ENCODE measurements at regions not wholly inside any gene's neighbourhood (a gene's known extent, or its start where the extent isn't known, plus 50 kb on each side); places are given as distances from the start of the nearest gene placed in this dataset.

GRCh38 chr5:133806847-133807246 is 161.6 kb downstream of the C5orf15 start:
- no peak overlapping the region for H2BK20ac ChIP-seq (ENCODE audit: low read length)
- no peaks in the 10 kb centered on the region for H3K23me2 ChIP-seq (ENCODE audit: low read depth, low read length)
- no peak overlapping the region for H3K27ac ChIP-seq (ENCODE audit: low read depth, low read length)
- no peak overlapping the region for H2BK12ac ChIP-seq (ENCODE audit: low read depth, low read length)
- no peak overlapping the region for H2AK5ac ChIP-seq (ENCODE audit: low read depth, low read length)
- H2AFZ ChIP-seq (ENCODE audit: low read length) = no peak overlapping the region
- H3K27me3 ChIP-seq (replicated peaks in 1 of 4; ENCODE audit: control insufficient read depth in 3 of 4, extremely low read depth in 1 of 4, insufficient read depth in 3 of 4, low read length in 3 of 4) = no peaks in the 10 kb centered on the region
- no peaks in the 10 kb centered on the region for H3K36me3 ChIP-seq (ENCODE audit: control insufficient read depth in 2 of 4, insufficient read depth in 4 of 4, low read length in 3 of 4)
- no peak overlapping the region for H4K91ac ChIP-seq (replicated peaks; ENCODE audit: insufficient read length, low read length)
- peaks cover 0 to 4% of the 10 kb centered on the region in 2 experiments; a peak in 1 of 4 replicates for H3K9me3 ChIP-seq (ENCODE audit: insufficient read depth in 2 of 2, low read depth in 1 of 2, low read length in 1 of 2)
- H4K8ac ChIP-seq (ENCODE audit: extremely low read depth, insufficient read depth, low read length) = no peak overlapping the region
- H3K4me3 ChIP-seq (ENCODE audit: extremely low read depth in 1 of 4, insufficient read depth in 2 of 4, low read depth in 3 of 4, low read length in 4 of 4) = no peak overlapping the region
- ChIA-PET POLR2A (ENCODE audit: partially characterized antibody) (no interaction called here), CTCF (ENCODE audit: partially characterized antibody) (interaction anchor here (2.7 kb wide), 1 partner anchor 63 kb away, joined by 12 read pairs; no protein-coding TSS in a partner anchor)
- DNase-seq (ENCODE audit: low read depth in 1 of 2, low spot score in 2 of 2) (no peak), FAIRE-seq (no peak)
- H3K18ac ChIP-seq (ENCODE audit: extremely low read depth, low read length) = no peak overlapping the region
- H3K4me1 ChIP-seq (replicated peaks in 1 of 4; ENCODE audit: control insufficient read depth in 3 of 4, insufficient read depth in 4 of 4, low read length in 3 of 4) = no peaks in the 10 kb centered on the region
- H4K20me1 ChIP-seq (replicated peaks in 1 of 2; ENCODE audit: control insufficient read depth in 1 of 2, insufficient read depth in 2 of 2, low read length in 2 of 2) = no peaks in the 10 kb centered on the region
- H3K79me1 ChIP-seq (ENCODE audit: low read depth, low read length) = no peaks in the 10 kb centered on the region
- H3K14ac ChIP-seq (ENCODE audit: insufficient read length) = no peak overlapping the region
- H2BK120ac ChIP-seq (replicated peaks; ENCODE audit: low read depth, low read length) = no peak overlapping the region
- TF ChIP-seq SIN3A (conservative IDR thresholded peaks at IDR 0.05 in 1 of 2, IDR thresholded peaks at IDR 0.05 in 1 of 2; ENCODE audit: low read depth in 1 of 2, low read length in 2 of 2) = no peak
- TF ChIP-seq POU5F1 (IDR thresholded peaks at IDR 0.05; ENCODE audit: low read depth, low read length) = peak; percentile 81; the same call in 1 of the 2 replicates
- 0 out of 2 replicates have a peak, but pooled peaks have one; percentile 22 for TF ChIP-seq TEAD4 (IDR thresholded peaks at IDR 0.05; ENCODE audit: low read depth, low read length)
- H3K4me2 ChIP-seq (ENCODE audit: insufficient read depth in 1 of 2, low read depth in 2 of 2, low read length in 2 of 2) = no peak overlapping the region
- H3K79me2 ChIP-seq (ENCODE audit: control insufficient read depth in 1 of 2, insufficient read depth in 2 of 2, low read length in 2 of 2) = no peaks in the 10 kb centered on the region
- no peak overlapping the region for H2BK5ac ChIP-seq (ENCODE audit: low read depth, low read length)
- H3K9ac ChIP-seq (replicated peaks in 1 of 4; ENCODE audit: extremely low read depth in 1 of 4, low read depth in 3 of 4, low read length in 3 of 4) = no peak overlapping the region
- no peak overlapping the region for H3K4ac ChIP-seq (replicated peaks; ENCODE audit: insufficient read length, low read depth, low read length)
- H4K5ac ChIP-seq (ENCODE audit: insufficient read length, low read depth, low read length) = no peak overlapping the region
- WGBS, 2 experiments (ENCODE audit: extremely low coverage in 1 of 2, insufficient coverage in 1 of 2, insufficient read length in 1 of 2, insufficient replicate concordance in 2 of 2, low coverage in 1 of 2, low lambda C conversion rate in 2 of 2, missing lambda C conversion rate in 1 of 2) = 74% methylated on average over 3 of the region's 3 CpGs; no CpG with 5 or more reads in 1 of the 2 experiments
- no peak overlapping the region for H2BK15ac ChIP-seq (ENCODE audit: low read length)
- no peak overlapping the region for H3K23ac ChIP-seq (ENCODE audit: insufficient read length)
- H3K56ac ChIP-seq (replicated peaks; ENCODE audit: insufficient read length, low read depth, low read length) = no peak overlapping the region
